Cardiac muscle cell (in vitro differentiated cells and primary cell): ENCODE measurements at regions not wholly inside any gene's neighbourhood (a gene's known extent, or its start where the extent isn't known, plus 50 kb on each side); places are given as distances from the start of the nearest gene placed in this dataset.

ENCODE experiments used
- DNase-seq, 2 donors: peaks; one replicate each; pipeline versions ENCODE4 v3.0.0 to v3.0.0-alpha.2; 2010 to 2017; ENCODE audit warnings: low read depth in 1 of 2, low spot score in 1 of 2
- H3K27ac ChIP-seq: fragments of 200-600 bp; sonication (generic); 2 replicates; pipeline ENCODE4 v1.5.1; 2016
- H3K27me3 ChIP-seq: fragments of 200-600 bp; sonication (generic); 2 replicates; pipeline ENCODE4 v1.6.0; 2016; ENCODE audit warnings: control low read depth
- H3K36me3 ChIP-seq: fragments of 200-600 bp; sonication (generic); 2 replicates; pipeline ENCODE4 v1.5.1; 2016; ENCODE audit warnings: control low read depth
- H3K4me1 ChIP-seq: fragments of 200-600 bp; sonication (generic); 2 replicates; pipeline ENCODE4 v1.8.1; 2017; ENCODE audit warnings: low read depth, mild to moderate bottlenecking, mixed run types
- H3K4me3 ChIP-seq: fragments of 200-600 bp; sonication (generic); 2 replicates; pipeline ENCODE4 v1.5.1; 2016; ENCODE audit warnings: mild to moderate bottlenecking
- H3K9me3 ChIP-seq: fragments of 200-600 bp; sonication (generic); 2 replicates; pipeline ENCODE4 v1.5.1; 2017; ENCODE audit warnings: low read depth, mild to moderate bottlenecking, control low read depth
- TF ChIP-seq, protein P1 (sequence below): IDR thresholded peaks from 2 replicates; pipeline ENCODE4 v1.5.1; 2012; ENCODE audit warnings: low read depth, mild to moderate bottlenecking, low read length

DNA sequence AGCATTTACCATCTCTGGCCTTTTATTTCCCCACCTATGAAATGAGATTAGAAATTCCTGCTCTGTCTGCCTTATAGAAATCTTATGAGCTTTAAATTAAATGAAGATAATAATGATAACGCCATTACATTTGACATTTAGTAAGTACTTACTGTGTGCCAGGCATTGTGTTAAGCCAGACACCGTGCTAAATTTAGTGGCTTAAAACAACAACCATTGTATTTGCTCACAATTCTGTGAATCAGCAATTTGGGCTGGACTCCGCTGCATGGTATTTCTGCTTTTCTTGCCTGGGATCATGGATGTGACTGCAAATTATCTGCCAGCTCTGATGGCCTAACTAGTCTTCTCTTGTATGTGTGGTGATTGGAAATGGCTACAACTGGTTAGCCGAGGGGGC is 56.4 kb upstream of the CCDC6 start:
- Histone ChIP-seq H3K4me1 (no peaks in the 10 kb centered on the region), H3K36me3 (no peaks in the 10 kb centered on the region), H3K9me3 (no peaks in the 10 kb centered on the region), H3K27me3 (no peaks in the 10 kb centered on the region), H3K4me3 (no peak overlapping the region), H3K27ac (no peak overlapping the region)
- no peak for DNase-seq
- TF ChIP-seq, protein P1, sequence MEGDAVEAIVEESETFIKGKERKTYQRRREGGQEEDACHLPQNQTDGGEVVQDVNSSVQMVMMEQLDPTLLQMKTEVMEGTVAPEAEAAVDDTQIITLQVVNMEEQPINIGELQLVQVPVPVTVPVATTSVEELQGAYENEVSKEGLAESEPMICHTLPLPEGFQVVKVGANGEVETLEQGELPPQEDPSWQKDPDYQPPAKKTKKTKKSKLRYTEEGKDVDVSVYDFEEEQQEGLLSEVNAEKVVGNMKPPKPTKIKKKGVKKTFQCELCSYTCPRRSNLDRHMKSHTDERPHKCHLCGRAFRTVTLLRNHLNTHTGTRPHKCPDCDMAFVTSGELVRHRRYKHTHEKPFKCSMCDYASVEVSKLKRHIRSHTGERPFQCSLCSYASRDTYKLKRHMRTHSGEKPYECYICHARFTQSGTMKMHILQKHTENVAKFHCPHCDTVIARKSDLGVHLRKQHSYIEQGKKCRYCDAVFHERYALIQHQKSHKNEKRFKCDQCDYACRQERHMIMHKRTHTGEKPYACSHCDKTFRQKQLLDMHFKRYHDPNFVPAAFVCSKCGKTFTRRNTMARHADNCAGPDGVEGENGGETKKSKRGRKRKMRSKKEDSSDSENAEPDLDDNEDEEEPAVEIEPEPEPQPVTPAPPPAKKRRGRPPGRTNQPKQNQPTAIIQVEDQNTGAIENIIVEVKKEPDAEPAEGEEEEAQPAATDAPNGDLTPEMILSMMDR = no peak

DNA sequence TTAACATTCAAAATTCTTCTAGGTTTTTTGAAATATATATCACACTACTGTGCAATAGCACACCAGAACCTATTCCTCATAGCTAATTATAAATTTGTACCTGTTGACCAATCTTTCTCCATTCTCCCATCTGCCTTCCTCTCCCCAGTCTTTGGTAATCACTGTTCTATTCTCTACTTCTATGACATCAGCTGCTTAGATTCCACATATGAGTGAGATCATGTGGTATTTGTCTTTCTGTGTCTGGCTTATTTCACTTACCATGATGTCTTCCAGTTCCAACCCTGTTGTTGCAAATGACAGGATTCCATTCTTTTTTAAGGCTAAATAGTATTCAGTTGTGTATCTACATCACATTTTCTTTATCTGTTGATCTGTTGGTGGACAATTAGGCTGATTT is 54.4 kb upstream of the CCDC6 start:
- TF ChIP-seq, protein P1 = no peak
- H3K27ac ChIP-seq = no peak overlapping the region

GRCh38 chr10:59959504-59960018 is 53.2 kb upstream of the CCDC6 start:
- Histone ChIP-seq H3K36me3 (no peaks in the 10 kb centered on the region), H3K4me3 (no peak overlapping the region), H3K4me1 (no peaks in the 10 kb centered on the region), H3K9me3 (no peaks in the 10 kb centered on the region), H3K27ac (no peak overlapping the region), H3K27me3 (no peaks in the 10 kb centered on the region)
- DNase-seq = no peak
- TF ChIP-seq, protein P1 = no peak

More for the DNA sequence above, 54.4 kb upstream of the CCDC6 start:
- no peak overlapping the region for H3K4me3 ChIP-seq
- peak in 1 of 2 donors; percentile 6 for DNase-seq
- H3K27me3 ChIP-seq = no peaks in the 10 kb centered on the region
- no peaks in the 10 kb centered on the region for H3K36me3 ChIP-seq
- no peaks in the 10 kb centered on the region for H3K9me3 ChIP-seq
- no peaks in the 10 kb centered on the region for H3K4me1 ChIP-seq

DNA sequence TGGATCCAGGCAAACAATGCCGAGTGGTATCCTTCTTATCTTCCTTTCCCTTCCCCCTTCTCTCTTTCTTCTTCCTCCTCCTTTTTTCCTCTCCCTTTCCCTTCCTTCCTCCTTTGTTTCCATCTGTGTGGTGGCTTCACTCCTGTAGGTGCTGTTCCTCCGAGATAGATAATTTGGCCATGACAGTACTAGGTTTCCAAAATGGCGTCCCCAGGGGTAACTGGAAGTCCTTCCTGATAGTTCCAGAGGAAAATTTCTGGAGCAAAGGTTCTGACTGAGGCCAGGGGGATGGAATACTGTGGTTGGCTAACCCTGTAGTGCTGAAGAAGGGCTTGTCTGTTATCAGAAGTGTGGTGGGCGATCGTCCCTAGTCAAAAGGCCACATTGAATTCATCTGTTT is 52.5 kb upstream of the CCDC6 start:
- Histone ChIP-seq H3K4me3 (no peak overlapping the region), H3K36me3 (no peaks in the 10 kb centered on the region), H3K9me3 (no peaks in the 10 kb centered on the region), H3K27ac (no peak overlapping the region), H3K4me1 (no peaks in the 10 kb centered on the region), H3K27me3 (no peaks in the 10 kb centered on the region)
- DNase-seq = no peak
- TF ChIP-seq, protein P1 = no peak

GRCh38 chr10:59957975-59958374 is 51.6 kb upstream of the CCDC6 start:
- TF ChIP-seq, protein P1 = no peak
- Histone ChIP-seq H3K9me3 (no peaks in the 10 kb centered on the region), H3K4me3 (no peak overlapping the region), H3K27me3 (no peaks in the 10 kb centered on the region), H3K36me3 (no peaks in the 10 kb centered on the region), H3K27ac (no peak overlapping the region), H3K4me1 (no peaks in the 10 kb centered on the region)
- no peak for DNase-seq
